Liver (tissue), 8 donors: ENCODE measurements at regions not wholly inside any gene's neighbourhood (a gene's known extent, or its start where the extent isn't known, plus 50 kb on each side); places are given as distances from the start of the nearest gene placed in this dataset.

Experiments used
- DNase-seq: peaks from one replicate; pipeline ENCODE4 v3.0.0-alpha.2; 2017; ENCODE audit warnings: low spot score
- H3K27ac ChIP-seq, 2 donors: one replicate each; pipeline ENCODE4 v1.7.0; 2013; ENCODE audit warnings: inconsistent platforms in 2 of 2, low read length in 2 of 2, control low read depth in 1 of 2, low read depth in 1 of 2, mild to moderate bottlenecking in 1 of 2
- H3K27me3 ChIP-seq, 4 donors: one replicate each; pipeline versions ENCODE4 v1.6.1 to v1.7.0; 2013; ENCODE audit warnings: low read length in 3 of 4, inconsistent platforms in 1 of 4, mild to moderate bottlenecking in 1 of 4, moderate library complexity in 1 of 4; ENCODE audit not compliant: control insufficient read depth in 4 of 4, insufficient read depth in 4 of 4
- H3K36me3 ChIP-seq, 4 donors: one replicate each; pipeline versions ENCODE4 v1.6.1 to v1.7.0; 2013; ENCODE audit warnings: low read length in 3 of 4, mild to moderate bottlenecking in 3 of 4, low read depth in 1 of 4, moderate library complexity in 1 of 4; ENCODE audit not compliant: control insufficient read depth in 4 of 4, insufficient read depth in 3 of 4
- H3K4me1 ChIP-seq, 4 donors: one replicate each; pipeline versions ENCODE4 v1.6.1 to v1.7.0; 2013; ENCODE audit warnings: low read length in 3 of 4, mild to moderate bottlenecking in 3 of 4, moderate library complexity in 1 of 4; ENCODE audit not compliant: control insufficient read depth in 4 of 4, insufficient read depth in 4 of 4
- H3K4me3 ChIP-seq, 3 donors: one replicate each; pipeline versions ENCODE4 v1.6.1 to v1.7.0; 2013; ENCODE audit warnings: low read length in 3 of 3, control low read depth in 1 of 3, low read depth in 1 of 3, mild to moderate bottlenecking in 1 of 3
- H3K9ac ChIP-seq, 2 donors: one replicate each; pipeline ENCODE4 v1.7.0; 2013; ENCODE audit warnings: low read length in 2 of 2, mild to moderate bottlenecking in 2 of 2, moderate library complexity in 2 of 2, control low read depth in 1 of 2, low read depth in 1 of 2
- H3K9me3 ChIP-seq, 4 donors: one replicate each; pipeline versions ENCODE4 v1.6.1 to v1.7.0; 2013; ENCODE audit warnings: low read length in 3 of 4; ENCODE audit not compliant: control insufficient read depth in 4 of 4
- EGR1 ChIP-seq, 2 donors: IDR thresholded peaks; 2 replicates each; pipeline ENCODE4 v1.6.1; 2016 to 2018; ENCODE audit warnings: antibody characterized with exemption in 2 of 2, low read depth in 2 of 2
- FOXA1 ChIP-seq: IDR thresholded peaks from 2 replicates; pipeline ENCODE4 v1.6.1; 2016; ENCODE audit warnings: antibody characterized with exemption
- FOXA2 ChIP-seq: IDR thresholded peaks from 2 replicates; pipeline ENCODE4 v1.6.1; 2016; ENCODE audit warnings: antibody characterized with exemption
- GABPA ChIP-seq, 2 donors: IDR thresholded peaks in 1 of 2; conservative IDR thresholded peaks in 1 of 2; 2 replicates each; pipeline ENCODE4 v1.6.1; 2016; ENCODE audit warnings: antibody characterized with exemption in 2 of 2, mild to moderate bottlenecking in 1 of 2, moderate library complexity in 1 of 2
- HNF4A ChIP-seq, 2 donors: conservative IDR thresholded peaks; 2 replicates each; pipeline ENCODE4 v1.6.1; 2016; ENCODE audit warnings: antibody characterized with exemption in 2 of 2, mild to moderate bottlenecking in 2 of 2
- HNF4G ChIP-seq: IDR thresholded peaks from 2 replicates; pipeline ENCODE4 v1.6.1; 2016; ENCODE audit warnings: antibody characterized with exemption
- JUND ChIP-seq, 2 donors: IDR thresholded peaks; 2 replicates each; pipeline ENCODE4 v1.6.1; 2016; ENCODE audit warnings: antibody characterized with exemption in 2 of 2
- MAX ChIP-seq: IDR thresholded peaks from 2 replicates; pipeline ENCODE4 v1.6.1; 2016; ENCODE audit warnings: antibody characterized with exemption
- NR2F2 ChIP-seq: IDR thresholded peaks from 2 replicates; pipeline ENCODE4 v1.6.1; 2016; ENCODE audit warnings: antibody characterized with exemption
- RAD21 ChIP-seq, 2 donors: IDR thresholded peaks; 2 replicates each; pipeline ENCODE4 v1.6.1; 2016; ENCODE audit warnings: antibody characterized with exemption in 2 of 2, mild to moderate bottlenecking in 2 of 2
- REST ChIP-seq: IDR thresholded peaks from 2 replicates; pipeline ENCODE4 v1.6.1; 2016; ENCODE audit warnings: antibody characterized with exemption, mild to moderate bottlenecking
- RXRA ChIP-seq, 2 donors: IDR thresholded peaks; 2 replicates each; pipeline ENCODE4 v1.6.1; 2017 to 2018; ENCODE audit warnings: antibody characterized with exemption in 2 of 2, mild to moderate bottlenecking in 1 of 2
- SP1 ChIP-seq: IDR thresholded peaks from 2 replicates; pipeline ENCODE4 v1.6.1; 2018; ENCODE audit warnings: antibody characterized with exemption, mild to moderate bottlenecking
- TAF1 ChIP-seq: conservative IDR thresholded peaks from 2 replicates; pipeline ENCODE4 v1.6.1; 2016; ENCODE audit warnings: antibody characterized with exemption, mild to moderate bottlenecking
- YY1 ChIP-seq: IDR thresholded peaks from 2 replicates; pipeline ENCODE4 v1.6.1; 2016; ENCODE audit warnings: antibody characterized with exemption, mild to moderate bottlenecking
- ZBTB33 ChIP-seq: IDR thresholded peaks from 2 replicates; pipeline ENCODE4 v1.6.1; 2016; ENCODE audit warnings: antibody characterized with exemption
- WGBS: extraction: QIAGEN DNeasy Blood & Tissue Kit; methylation state at CpG from one replicate; pipeline ENCODE4 v1.1.7; 2013; 5-methylcytosine and 5-hydroxymethylcytosine counted together
- TF ChIP-seq, protein P1 (sequence below): fragments of 150-350 bp; IDR thresholded peaks from 2 replicates; pipeline ENCODE4 v1.5.1; 2017; ENCODE audit warnings: improper control_type of control experiment, low read depth, low read length; ENCODE audit not compliant: missing input control
- TF ChIP-seq, protein P2 (sequence below): IDR thresholded peaks from 2 replicates; pipeline ENCODE4 v1.6.1; 2016; ENCODE audit warnings: antibody characterized with exemption
- donor health status: healthy.
- donor health status: healthy.
- donor health status: healthy.
- donor health status: healthy.
- donor health status: healthy.

DNA sequence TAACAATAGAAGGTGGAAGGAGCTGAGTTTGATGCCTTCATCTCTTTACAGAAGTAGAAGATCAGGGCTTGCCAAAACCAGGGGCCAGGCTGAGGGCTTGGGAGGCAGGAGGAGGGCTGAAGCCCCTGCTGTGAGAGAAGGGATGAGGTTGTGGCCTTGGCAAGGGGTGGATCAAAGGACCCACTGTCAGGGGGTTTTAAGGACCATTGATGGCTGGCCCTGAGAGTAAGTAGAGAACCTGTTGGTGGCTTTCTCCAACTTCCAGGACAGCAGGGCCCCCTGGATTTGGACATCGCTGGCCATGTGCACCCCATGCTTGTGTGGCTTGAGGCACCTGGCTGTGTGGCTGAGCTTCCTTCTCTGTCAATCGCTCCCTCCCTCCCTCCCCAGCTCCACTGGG, 927.7 kb downstream of the TBC1D22A start:
- DNase-seq: no peak
- Histone ChIP-seq H3K27me3 (no peaks in the 10 kb centered on the region), H3K9ac (no peak overlapping the region), H3K36me3 (no peaks in the 10 kb centered on the region), H3K4me3 (no peak overlapping the region), H3K4me1 (no peaks in the 10 kb centered on the region), H3K9me3 (peaks cover 0 to 1% (median under 1%) of the 10 kb centered on the region in 4 donors), H3K27ac (no peak overlapping the region)
- TF ChIP-seq JUND (IDR thresholded peaks at IDR 0.05): no peak
- TF ChIP-seq TAF1: no peak
- no peak for TF ChIP-seq SP1
- no peak for TF ChIP-seq HNF4A (conservative IDR thresholded peaks at IDR 0.05)
- no peak for TF ChIP-seq NR2F2
- no peak for TF ChIP-seq ZBTB33
- TF ChIP-seq MAX: no peak
- TF ChIP-seq, protein P1, sequence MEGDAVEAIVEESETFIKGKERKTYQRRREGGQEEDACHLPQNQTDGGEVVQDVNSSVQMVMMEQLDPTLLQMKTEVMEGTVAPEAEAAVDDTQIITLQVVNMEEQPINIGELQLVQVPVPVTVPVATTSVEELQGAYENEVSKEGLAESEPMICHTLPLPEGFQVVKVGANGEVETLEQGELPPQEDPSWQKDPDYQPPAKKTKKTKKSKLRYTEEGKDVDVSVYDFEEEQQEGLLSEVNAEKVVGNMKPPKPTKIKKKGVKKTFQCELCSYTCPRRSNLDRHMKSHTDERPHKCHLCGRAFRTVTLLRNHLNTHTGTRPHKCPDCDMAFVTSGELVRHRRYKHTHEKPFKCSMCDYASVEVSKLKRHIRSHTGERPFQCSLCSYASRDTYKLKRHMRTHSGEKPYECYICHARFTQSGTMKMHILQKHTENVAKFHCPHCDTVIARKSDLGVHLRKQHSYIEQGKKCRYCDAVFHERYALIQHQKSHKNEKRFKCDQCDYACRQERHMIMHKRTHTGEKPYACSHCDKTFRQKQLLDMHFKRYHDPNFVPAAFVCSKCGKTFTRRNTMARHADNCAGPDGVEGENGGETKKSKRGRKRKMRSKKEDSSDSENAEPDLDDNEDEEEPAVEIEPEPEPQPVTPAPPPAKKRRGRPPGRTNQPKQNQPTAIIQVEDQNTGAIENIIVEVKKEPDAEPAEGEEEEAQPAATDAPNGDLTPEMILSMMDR: no peak
- TF ChIP-seq FOXA1: no peak
- no peak for TF ChIP-seq YY1
- TF ChIP-seq RXRA (IDR thresholded peaks at IDR 0.05): no peak
- no peak for TF ChIP-seq HNF4G
- no peak for TF ChIP-seq RAD21 (IDR thresholded peaks at IDR 0.05)
- TF ChIP-seq REST: no peak
- TF ChIP-seq GABPA (IDR thresholded peaks at IDR 0.05 in 1 of 2, conservative IDR thresholded peaks at IDR 0.05 in 1 of 2): no peak
- no peak for TF ChIP-seq FOXA2
- TF ChIP-seq, protein P2, sequence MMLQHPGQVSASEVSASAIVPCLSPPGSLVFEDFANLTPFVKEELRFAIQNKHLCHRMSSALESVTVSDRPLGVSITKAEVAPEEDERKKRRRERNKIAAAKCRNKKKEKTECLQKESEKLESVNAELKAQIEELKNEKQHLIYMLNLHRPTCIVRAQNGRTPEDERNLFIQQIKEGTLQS: no peak
- no peak for TF ChIP-seq EGR1 (IDR thresholded peaks at IDR 0.05; ENCODE audit: low read depth in 2 of 2)
- WGBS: 72% methylated on average over 2 of the region's 2 CpGs
